GDM1 (cell line): ENCODE measurements at regions not wholly inside any gene's neighbourhood (a gene's known extent, or its start where the extent isn't known, plus 50 kb on each side); places are given as distances from the start of the nearest gene placed in this dataset.
"Not testable (repeated sequence)": the region's sequence is repeated elsewhere in the genome, so short reads cannot be mapped to it uniquely, and the experiment has no call there.

Experiments used
- DNase-seq: peaks from one replicate; lab custom pipeline; 2025; lab: John Stamatoyannopoulos, UW

DNA sequence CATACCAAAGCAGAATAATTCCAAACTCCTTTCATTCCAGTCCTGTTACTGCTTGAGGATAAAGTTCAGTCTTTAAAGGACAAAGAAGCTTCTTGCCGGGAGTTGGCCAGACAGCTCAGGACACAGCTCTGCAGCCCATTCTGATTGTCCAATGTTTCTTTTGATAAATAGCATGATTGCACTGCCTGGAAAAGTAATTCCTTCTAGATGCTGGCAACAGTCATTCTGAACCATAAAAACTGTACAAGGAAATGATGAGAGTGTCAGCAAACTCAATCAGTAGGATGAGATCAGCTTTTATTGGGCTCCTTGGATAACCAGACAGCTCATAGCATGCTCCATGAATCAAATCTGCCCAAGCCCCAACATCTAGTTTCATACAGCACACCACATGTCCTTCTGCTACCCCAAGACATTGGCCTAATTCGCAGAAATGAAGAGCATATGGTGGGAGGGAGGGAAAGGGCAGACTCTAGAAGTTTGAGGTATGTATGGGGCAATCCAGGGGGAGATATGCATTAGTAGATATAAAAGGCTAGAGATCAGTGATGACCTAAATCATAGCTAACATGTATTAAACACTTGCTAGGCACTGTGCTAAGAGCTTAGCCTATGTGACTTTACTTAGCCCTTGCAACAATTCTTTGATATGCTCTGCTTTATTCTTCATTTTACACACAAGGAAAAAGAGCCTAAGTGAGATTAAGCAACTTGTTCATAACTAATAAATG is 219.9 kb upstream of the NREP start:
- no peak for DNase-seq

DNA sequence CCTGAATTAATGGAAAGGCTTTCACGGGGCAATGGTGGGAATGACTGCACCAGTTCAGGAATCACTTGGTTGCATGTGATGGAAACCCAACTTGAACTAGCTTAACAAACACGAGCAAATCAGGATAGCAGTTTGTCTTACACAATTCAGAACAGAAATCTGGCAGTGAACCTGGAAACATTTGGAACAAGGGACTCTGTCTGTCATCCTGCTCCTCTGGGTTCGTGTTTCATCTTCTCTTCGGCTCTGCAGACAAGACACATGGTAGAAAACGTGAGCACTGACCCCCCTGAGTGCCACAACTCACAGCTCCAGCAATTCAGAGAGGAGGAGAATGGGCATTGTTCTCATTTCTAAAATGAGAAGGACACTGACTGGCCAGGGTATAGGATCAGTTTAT is 218.1 kb upstream of the NREP start:
- DNase-seq: no peak

DNA sequence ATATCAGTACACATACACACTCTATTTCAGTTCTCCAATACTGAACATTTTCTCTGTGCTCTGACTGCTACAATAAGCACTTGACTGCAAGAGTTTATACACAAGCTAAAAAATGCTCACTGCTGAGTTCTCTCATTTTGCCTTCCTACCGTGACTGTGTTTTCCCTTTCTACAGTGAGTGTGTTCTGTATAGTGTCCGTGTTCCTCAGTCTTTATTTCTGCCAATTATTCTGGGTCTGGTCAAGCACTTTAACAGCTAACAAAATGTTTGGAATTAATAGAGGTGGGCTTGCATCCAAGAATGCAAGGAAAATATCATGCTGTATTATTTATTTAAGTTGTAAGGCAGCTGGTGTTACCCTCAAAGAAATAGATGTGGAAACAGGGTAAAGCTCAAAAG is 217.0 kb upstream of the NREP start:
- no peak for DNase-seq

DNA sequence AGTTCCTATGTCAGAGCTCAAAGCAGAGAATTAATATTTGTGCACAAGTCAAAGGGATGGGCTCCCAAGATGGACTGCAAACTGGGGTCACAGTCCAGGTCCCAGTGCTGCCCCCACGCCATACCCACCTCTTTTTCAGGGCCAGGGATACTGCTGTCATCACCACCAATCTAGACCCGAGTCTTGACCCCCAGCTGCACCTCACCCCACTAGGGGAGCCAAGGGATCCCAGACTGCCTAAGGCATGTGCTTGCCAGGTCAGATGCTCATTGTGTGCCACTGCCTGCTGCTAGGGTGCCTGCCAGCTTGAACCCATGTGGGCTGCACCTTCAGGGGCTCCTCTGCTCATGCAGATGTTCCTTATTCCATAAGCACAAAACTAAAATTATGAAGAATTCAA is 215.6 kb upstream of the NREP start:
- DNase-seq: no peak

DNA sequence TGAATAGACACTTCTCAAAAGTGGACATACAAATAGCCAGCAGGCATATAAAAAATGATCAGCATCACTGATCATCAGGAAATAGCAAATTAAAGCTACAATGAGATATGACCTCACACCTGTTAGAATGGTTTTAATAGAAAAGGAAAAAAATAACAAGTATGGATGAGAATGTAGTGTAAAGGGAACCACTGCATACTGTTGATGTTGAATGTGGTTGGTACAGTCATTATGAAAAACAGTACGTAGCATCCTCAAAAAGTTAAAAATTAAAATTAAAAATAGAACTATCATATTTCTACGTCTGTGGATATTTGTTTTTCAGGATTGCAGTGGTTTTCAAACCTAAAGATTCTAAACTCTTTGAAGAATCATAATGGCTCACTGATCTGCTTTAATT is 215.1 kb upstream of the NREP start:
- DNase-seq: no peak

DNA sequence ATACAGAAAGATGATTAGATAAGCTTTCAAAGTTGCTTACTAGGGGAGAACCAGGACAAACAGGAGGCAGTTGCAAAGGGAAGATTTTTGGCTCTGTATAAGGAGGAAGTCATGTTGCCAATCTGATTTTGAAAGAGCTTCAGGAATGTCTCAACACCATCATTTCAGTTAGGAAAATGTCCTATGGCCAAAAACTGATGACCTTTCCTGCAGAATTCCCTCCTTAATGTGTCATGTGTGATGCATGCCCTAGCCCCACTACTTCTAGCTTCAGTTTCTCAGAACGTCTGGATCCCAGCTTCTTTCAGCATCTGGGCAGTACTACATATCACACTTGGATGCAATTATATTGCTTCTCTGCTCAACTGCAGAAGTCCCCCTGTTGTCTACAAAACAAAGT is 211.5 kb upstream of the NREP start:
- DNase-seq: no peak

DNA sequence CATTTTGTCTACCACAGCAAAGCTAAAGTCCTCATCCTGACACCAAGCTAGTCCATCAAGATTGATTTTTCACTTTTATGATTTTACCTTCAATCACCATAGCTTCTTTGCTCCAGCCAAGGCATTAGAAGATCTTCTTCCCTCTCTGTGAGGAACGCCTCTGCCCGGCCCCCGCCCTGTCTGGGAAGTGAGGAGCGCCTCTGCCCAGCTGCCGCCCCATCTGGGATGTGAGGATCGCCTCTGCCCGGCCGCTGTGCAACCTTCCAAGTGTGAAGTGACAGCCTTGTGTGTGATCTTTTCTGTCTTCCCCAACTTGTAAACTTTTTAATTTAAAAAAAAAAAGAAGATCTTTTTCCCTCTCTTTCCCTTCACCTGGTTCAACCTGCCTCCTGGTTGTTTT is 210.5 kb upstream of the NREP start:
- no peak for DNase-seq

DNA sequence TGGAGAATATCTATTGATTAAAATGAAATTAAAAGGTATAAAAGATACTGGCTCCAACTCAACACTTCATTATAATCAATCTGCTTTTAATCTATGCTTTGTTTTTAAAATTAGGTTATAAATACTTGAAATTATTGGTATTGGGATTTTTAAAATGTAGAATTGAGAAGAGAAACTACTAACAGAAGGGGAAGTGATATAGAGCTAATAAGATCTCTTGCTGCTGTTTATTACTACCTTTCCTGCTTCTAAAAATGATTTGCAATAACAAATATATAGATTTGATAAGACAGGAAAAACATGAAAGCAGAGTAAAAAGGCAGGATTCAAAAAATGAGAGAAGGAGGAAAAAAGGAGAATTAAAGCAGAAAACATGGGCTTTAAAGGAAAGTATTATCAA is 209.3 kb upstream of the NREP start:
- no peak for DNase-seq

DNA sequence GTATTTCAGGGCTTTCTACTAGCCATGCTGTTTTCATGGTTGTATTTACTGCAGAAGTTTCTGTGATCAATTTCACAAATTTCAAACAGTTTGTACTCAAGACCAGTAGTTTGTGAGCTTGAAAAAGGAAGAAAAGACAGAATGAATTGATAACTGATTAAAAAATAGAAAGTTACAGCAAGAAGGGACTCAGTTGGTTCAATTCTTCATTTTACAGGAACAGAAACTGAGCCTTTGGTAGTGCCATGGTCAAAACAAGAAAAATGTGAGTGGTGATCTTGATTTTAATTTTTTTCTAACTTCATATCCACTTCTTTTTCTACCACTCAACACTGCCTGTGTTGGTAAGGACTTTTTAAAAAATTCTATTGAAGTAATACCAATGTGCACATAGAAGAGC is 206.6 kb upstream of the NREP start:
- no peak for DNase-seq

DNA sequence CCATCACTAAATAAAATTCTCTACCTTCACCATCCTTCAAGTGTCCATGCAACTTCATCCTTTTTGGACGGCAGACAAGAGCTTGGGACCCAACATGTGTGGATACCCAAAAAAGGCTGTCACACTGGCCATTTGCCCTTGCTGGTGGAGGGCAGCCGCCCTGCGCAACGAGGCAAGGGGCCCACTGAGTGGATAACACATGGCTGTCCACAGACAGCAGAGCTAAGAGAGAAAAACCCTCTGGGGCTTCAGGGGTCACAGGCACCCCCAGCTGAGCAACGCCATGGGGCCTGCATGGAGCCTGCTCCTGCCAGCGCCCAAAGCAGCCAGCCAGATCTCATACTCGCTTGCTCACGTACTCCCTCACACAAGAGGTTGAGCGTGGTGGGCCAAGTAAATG is 205.9 kb upstream of the NREP start:
- no peak for DNase-seq

DNA sequence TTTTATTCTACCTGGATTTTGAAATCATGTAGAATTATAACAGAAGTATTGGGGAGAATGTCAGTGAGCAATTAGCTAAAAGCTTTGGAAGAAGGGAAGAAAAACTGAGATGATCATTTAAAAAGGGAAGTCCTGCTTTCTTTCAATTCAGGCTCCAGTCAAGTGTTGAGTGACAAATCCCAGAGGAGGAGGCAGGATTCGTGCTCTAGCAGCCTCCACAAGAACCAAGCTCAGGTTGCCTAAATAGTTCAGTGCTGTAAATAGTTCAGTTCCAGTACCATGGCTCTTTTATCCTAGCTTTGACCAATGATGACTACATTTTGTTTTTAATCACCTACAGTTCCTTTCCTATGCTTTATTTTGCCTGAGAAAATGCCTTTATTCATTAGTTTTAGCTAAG is 204.9 kb upstream of the NREP start:
- no peak for DNase-seq

DNA sequence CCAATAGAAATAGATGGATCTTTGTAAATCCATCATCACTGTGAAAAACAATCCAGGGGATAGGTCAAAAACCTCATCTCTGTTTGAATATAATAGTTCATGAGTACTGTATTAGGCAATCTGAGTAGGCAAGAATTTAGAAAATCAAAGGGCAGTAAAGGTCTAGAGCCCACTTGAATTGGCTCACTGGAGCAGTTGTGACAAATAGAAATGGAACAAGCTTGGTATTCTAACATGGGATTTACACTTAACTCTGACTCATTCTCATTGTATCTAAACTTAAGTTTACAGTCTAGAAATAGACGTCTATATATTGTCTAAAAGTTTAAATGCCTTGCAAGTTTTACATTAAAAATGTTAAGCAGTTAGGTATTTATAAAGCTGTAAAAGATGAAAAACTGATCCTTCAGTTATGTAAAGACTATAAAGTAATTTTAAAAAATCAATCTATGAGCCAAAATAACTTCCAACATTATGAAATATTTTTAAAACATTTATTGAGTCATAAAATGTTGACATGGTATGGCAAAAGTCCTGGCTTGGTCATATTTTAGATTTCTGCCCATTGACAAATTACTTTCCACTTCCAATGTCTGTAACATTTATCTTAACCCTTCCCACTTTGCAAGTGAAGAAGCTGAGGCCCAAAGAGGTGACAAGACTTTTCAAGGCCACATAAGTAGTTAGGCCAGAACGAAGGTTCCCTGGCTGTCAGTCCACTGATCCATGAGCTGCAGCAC is 203.7 kb upstream of the NREP start:
- DNase-seq: no peak

DNA sequence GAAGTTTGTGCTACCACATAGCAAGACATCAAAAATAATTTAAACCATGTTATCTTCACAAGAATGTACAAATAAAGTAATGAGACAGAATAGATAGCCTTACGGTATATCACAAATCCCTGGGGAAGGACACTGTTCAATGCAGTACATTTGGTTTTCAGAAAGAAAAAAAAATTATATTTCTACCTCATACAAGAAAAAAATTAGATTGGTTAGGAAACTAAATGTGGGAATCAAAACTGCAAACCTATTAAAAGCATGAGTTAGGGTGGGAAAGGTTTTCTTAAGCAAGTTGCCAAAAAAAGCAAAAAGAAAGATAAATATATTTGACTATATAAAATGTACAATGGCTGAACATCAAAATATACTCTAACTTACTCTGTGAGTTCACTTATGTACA is 201.9 kb upstream of the NREP start:
- no peak for DNase-seq

DNA sequence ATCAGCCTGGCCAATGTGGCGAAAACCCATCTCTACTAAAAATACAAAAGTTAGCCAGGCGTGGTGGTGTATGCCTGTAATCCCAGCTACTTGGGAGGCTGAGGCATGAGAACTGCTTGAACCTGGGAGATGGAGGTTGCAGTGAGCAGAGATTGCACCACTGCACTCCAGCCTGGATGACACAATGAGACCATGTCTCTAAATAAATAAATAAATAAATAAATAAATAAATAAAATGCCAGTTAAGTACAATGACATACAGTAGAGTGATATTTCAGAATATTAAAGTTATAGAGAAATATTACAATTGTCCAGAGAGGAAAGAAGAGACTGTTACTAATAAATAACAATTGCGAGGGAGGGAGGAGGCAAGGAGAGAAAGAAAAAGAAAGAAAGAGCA is 199.8 kb upstream of the NREP start:
- DNase-seq: not testable (repeated sequence)

DNA sequence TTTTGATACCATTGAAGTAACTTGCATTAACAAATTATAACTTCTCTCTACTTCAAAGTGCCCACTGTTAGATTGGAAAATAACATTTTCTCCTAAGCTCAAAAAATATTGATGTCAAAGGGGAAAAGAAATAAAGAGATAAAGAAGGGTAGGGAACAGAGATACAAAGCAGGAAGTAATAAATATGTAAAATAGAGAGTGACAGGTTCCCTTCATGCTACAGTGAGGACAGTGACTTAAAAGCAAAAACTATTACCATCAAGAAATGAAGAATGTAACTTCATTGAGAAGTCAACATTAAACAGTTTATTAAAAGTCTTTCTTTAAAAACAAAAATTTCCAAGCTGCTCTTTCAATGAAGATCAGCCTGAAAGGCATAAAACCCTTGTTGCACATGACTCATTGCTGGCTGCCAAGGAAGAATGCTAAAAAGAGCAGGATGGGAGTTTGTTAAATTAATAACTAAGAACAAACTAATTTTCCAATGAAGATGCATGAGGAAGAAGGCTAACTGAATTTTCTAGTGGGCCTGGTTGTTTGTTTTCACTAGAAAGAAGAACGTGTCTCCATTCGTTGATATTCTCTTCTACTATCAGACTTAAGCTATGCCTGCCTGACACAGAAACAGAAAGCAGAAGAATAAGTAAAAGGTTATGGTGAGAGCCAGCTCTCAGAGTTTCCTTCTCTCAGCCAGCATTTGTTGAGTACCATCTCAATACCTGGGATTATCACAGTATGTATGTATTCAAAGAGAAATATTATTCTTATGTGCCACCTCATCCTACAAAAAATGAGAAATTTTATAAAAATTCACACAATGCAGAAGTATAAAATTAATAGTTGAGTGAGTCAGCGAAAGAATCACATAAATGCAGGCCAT is 197.8 kb upstream of the NREP start:
- no peak for DNase-seq

DNA sequence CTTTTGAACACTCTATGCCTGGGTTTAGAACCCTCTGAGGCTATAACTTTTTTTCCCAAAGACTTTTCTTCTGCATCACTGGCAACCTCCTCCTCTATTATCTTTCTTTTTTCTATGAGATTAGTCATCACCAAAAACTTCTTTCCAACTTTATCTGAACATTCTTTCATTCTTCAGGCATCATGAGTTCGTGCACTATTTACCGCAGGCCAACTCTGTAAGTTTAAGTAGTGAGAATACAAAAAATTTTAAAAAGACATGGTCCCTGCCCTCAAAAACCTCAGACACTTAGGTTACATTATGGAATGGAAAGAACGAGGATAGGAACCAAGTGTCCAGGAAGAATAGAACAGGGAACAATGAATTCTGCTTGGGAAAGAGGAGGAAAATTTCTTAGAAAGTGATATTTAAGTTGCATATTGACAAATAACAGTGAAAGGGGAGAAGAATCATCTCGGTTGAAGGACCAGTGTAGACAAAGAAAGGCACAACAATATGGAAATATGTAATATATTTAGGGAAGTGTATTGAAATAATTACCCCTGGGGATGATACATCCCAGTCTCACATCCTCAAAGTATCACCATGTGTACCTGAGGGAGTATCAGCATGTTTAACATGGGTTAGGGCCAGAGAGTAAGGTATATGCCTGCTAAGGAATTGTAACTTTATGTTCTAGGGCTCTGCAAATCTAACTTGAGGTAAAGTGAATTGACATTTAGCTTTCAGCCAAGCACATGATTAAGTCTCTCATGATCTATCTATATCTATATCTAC is 196.5 kb upstream of the NREP start:
- DNase-seq: no peak

DNA sequence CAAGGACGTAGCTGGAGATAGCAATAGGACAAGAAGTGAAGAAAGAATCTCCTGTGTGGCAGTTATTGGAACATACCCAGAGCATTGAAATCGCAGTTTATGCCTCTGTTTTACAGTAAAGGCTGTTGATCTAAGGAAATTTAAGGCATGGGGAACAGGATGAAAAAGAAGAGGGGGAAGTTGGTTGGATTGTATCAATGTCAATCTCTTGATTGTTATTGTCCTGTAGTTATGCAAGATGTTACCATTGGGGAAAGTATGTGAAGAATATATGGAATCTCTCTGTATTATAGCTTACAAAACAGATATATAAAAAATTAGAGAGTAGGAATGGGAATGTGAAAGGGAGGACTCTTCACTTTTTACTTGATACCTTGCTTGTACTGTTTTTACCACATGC is 195.6 kb upstream of the NREP start:
- no peak for DNase-seq

DNA sequence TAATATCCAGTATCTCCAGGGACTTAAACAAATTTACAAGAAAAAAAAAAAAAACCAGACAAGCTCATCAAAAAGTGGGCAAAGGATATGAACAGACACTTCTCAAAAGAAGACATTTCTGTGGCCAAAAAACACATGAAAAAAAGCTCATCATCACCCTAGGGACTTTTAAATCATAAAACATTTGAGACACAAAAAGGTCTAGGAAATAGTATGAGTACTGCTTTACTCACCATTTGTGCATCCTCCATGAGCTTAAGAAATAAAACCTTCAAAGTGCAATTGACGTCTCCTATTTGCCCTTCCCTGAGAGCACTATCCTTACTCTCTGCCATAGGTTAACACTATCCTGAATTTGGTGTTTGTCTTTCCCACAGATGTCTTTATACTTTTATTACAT is 193.7 kb upstream of the NREP start:
- DNase-seq: no peak

DNA sequence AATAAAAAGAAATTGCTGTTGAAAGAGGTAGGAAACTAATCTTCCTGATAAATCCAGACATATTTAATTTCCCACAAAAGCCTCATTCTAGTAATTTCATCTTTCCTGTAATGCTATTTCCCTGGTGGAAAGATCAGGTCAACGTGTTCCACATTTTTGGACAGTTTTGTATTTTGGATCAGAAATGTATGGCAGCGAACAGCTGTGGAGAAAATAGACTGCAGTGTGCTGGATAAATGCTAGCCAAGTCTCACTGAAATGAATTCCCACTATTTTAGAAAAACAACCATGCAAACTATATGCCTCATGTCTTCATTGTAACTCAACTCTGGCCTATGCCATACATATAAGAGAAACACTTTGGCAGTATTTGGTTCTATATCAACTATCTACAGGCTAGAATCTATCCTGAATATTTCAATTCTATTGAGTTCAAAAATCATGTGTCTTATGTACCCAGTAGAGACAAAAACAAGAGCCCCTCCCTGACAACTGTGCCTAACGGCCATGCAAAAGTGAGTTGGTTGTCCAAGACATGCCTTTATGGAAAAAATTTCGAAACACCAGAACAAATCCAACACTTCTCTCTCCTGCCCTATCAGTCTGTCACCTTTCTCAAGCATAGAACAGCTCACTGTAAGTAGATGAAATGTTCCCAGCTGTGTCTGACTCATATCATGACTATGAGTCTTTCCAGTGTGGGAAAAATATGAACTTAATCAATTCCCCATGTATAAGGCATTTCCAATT is 191.3 kb upstream of the NREP start:
- DNase-seq: no peak

DNA sequence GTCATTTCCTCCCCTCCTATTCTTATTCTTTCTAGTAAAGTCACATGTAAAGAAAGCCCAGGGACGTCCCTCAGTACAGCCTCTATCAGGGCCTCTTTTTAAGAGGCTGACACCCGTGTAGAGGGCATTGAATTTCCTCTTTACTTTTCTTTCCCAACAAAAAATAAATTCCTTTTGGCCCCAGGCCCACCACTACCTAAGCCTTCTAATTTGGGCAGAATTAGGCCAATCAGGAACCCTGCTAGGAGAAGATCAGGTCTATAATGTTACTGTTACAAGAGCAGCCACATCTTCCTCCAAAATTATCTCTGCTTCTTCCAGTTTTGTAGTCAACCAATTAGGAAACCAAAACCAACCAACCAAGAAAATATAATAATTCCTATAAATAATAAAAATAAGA is 189.6 kb upstream of the NREP start:
- no peak for DNase-seq

DNA sequence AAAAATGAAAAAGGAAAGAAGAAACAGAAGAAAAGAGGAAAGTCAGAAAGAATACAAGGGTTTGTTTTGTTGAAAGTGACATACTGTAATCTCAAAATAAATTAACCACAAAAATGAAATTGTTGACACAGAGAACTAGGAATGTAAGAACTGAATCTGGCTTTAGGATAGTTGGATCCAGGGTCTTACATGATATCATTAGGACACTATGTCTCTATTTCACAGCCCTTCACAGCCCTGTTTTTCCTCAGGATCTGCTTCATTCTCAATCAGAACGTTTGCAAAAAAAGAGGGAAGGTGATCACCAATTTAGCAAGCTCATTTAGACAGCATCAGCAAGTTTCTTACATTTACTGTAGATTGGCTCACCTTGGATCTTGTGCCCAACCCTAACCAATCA is 188.5 kb upstream of the NREP start:
- no peak for DNase-seq
